Mesenchymal stem cell (in vitro differentiated cells and primary cell): ENCODE measurements at regions not wholly inside any gene's neighbourhood (a gene's known extent, or its start where the extent isn't known, plus 50 kb on each side); places are given as distances from the start of the nearest gene placed in this dataset.
"Not testable (repeated sequence)": the region's sequence is repeated elsewhere in the genome, so short reads cannot be mapped to it uniquely, and the experiment has no call there.

ENCODE experiments used
- DNase-seq: peaks from one replicate; pipeline ENCODE4 v3.0.0-alpha.2; 2013
- H2AFZ ChIP-seq: one replicate; pipeline ENCODE4 v1.6.1; 2013; ENCODE audit warnings: low read depth, mild to moderate bottlenecking, control low read depth, inconsistent platforms, low read length, moderate library complexity
- H2AK5ac ChIP-seq: 2 replicates; pipeline ENCODE4 v1.6.1; 2013; ENCODE audit warnings: low read length, moderate library complexity, mild to moderate bottlenecking, inconsistent platforms; ENCODE audit not compliant: severe bottlenecking
- H2BK120ac ChIP-seq: one replicate; pipeline ENCODE4 v1.6.1; 2013; ENCODE audit warnings: low read depth, mild to moderate bottlenecking, inconsistent platforms, low read length, moderate library complexity
- H2BK12ac ChIP-seq, 2 experiments: one replicate each; pipeline ENCODE4 v1.6.1; 2013; ENCODE audit warnings: inconsistent platforms in 2 of 2, low read length in 2 of 2, mild to moderate bottlenecking in 2 of 2, moderate library complexity in 2 of 2, control low read depth in 1 of 2
- H2BK15ac ChIP-seq: one replicate; pipeline ENCODE4 v1.6.1; 2013; ENCODE audit warnings: mild to moderate bottlenecking, low read depth, inconsistent platforms; ENCODE audit not compliant: poor library complexity, severe bottlenecking
- H2BK5ac ChIP-seq: 2 replicates; pipeline ENCODE4 v1.6.1; 2013; ENCODE audit warnings: low read depth, mild to moderate bottlenecking, low read length, control low read depth, inconsistent platforms; ENCODE audit not compliant: poor library complexity, severe bottlenecking
- H3K14ac ChIP-seq, 2 experiments: one replicate each; pipeline ENCODE4 v1.6.1; 2013; ENCODE audit warnings: inconsistent platforms in 2 of 2, low read length in 2 of 2, control low read depth in 1 of 2, mild to moderate bottlenecking in 1 of 2, moderate library complexity in 1 of 2
- H3K18ac ChIP-seq, 2 experiments: one replicate each; pipeline ENCODE4 v1.6.1; 2013; ENCODE audit warnings: inconsistent platforms in 2 of 2, low read length in 2 of 2, control low read depth in 1 of 2, low read depth in 1 of 2, mild to moderate bottlenecking in 1 of 2
- H3K23ac ChIP-seq, 2 experiments: one replicate each; pipeline ENCODE4 v1.6.1; 2013; ENCODE audit warnings: inconsistent platforms in 2 of 2, low read length in 2 of 2, mild to moderate bottlenecking in 2 of 2, moderate library complexity in 2 of 2, control low read depth in 1 of 2
- H3K27ac ChIP-seq: 2 replicates; pipeline ENCODE4 v1.5.1; 2013; ENCODE audit warnings: mild to moderate bottlenecking, moderate library complexity, low read length, control low read depth, inconsistent platforms; ENCODE audit not compliant: poor library complexity, severe bottlenecking
- H3K27me3 ChIP-seq, 2 experiments: 2 replicates each; pipeline versions ENCODE4 v1.6.1 to v1.7.0; 2013; ENCODE audit warnings: low read length in 2 of 2, mild to moderate bottlenecking in 2 of 2, moderate library complexity in 2 of 2, control low read depth in 1 of 2, inconsistent platforms in 1 of 2; ENCODE audit not compliant: control insufficient read depth in 1 of 2, insufficient read depth in 1 of 2
- H3K36me3 ChIP-seq, 2 experiments: 2 replicates each; pipeline versions ENCODE4 v1.6.1 to v1.7.0; 2013; ENCODE audit warnings: low read length in 2 of 2, control low read depth in 1 of 2, inconsistent platforms in 1 of 2, low read depth in 1 of 2, mild to moderate bottlenecking in 1 of 2; ENCODE audit not compliant: insufficient read depth in 2 of 2, control insufficient read depth in 1 of 2
- H3K4ac ChIP-seq, 2 experiments: one replicate each; pipeline ENCODE4 v1.6.1; 2013; ENCODE audit warnings: inconsistent platforms in 2 of 2, low read length in 2 of 2, mild to moderate bottlenecking in 2 of 2, moderate library complexity in 2 of 2, control low read depth in 1 of 2, low read depth in 1 of 2
- H3K4me1 ChIP-seq: 2 replicates; pipeline ENCODE4 v1.6.1; 2013; ENCODE audit warnings: low read depth, low read length, control low read depth; ENCODE audit not compliant: control insufficient read depth, insufficient read depth
- H3K4me2 ChIP-seq: 2 replicates; pipeline ENCODE4 v1.6.1; 2013; ENCODE audit warnings: low read length, mild to moderate bottlenecking, inconsistent platforms; ENCODE audit not compliant: poor library complexity, severe bottlenecking
- H3K4me3 ChIP-seq, 2 experiments: 2 replicates each; pipeline versions ENCODE4 v1.5.1 to v1.7.0; 2013; ENCODE audit warnings: low read length in 2 of 2, mild to moderate bottlenecking in 2 of 2, control low read depth in 1 of 2, low read depth in 1 of 2; ENCODE audit not compliant: insufficient read depth in 1 of 2
- H3K79me1 ChIP-seq: replicated peaks from 2 replicates; pipeline ENCODE4 v1.6.1; 2013; ENCODE audit warnings: mild to moderate bottlenecking, control low read depth, low read length, inconsistent platforms; ENCODE audit not compliant: poor library complexity, severe bottlenecking
- H3K9ac ChIP-seq: 2 replicates; pipeline ENCODE4 v1.7.0; 2013; ENCODE audit warnings: mild to moderate bottlenecking, low read length, moderate library complexity
- H3K9me3 ChIP-seq: 2 replicates; pipeline ENCODE4 v1.7.0; 2013; ENCODE audit warnings: mild to moderate bottlenecking, low read length; ENCODE audit not compliant: control insufficient read depth
- H4K8ac ChIP-seq: one replicate; pipeline ENCODE4 v1.6.1; 2013; ENCODE audit warnings: inconsistent platforms, mild to moderate bottlenecking, low read length, moderate library complexity
- H4K91ac ChIP-seq: one replicate; pipeline ENCODE4 v1.6.1; 2013; ENCODE audit warnings: mild to moderate bottlenecking, low read length, inconsistent platforms
- WGBS: methylation state at CpG from one replicate; pipeline ENCODE4 v1.1.7; 2013; ENCODE audit warnings: mixed read lengths; 5-methylcytosine and 5-hydroxymethylcytosine counted together

DNA sequence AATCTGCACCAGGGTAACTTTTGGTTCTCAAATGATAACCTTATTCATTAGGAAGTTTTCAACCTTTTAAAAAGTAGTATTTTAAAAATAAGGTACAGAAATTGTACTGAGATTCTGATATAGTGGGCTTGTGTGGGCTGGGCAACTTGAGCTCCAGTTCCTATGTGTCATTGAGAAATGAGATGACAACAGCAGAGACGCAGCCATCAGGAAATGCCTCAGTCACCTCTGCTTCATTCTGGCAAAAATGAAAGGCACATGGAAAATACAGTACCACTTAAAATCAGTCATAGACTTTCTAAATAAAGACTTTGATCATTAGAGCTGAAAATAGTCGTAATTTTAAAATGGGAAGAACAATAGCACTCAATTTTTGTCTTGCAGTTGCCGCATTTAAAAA is 480.2 kb downstream of the PLK2 start:
- H2BK15ac ChIP-seq, result no peak overlapping the region
- H3K9ac ChIP-seq, result no peak overlapping the region
- no peak overlapping the region for H3K27ac ChIP-seq
- no peak overlapping the region for H2AK5ac ChIP-seq
- H3K4me2 ChIP-seq, result no peak overlapping the region
- H2BK5ac ChIP-seq, result no peak overlapping the region
- H3K18ac ChIP-seq, result no peak overlapping the region
- no peak overlapping the region for H3K4ac ChIP-seq
- H2BK120ac ChIP-seq, result no peak overlapping the region
- no peak overlapping the region for H3K4me3 ChIP-seq
- H2BK12ac ChIP-seq, result no peak overlapping the region
- H3K79me1 ChIP-seq, result no peaks in the 10 kb centered on the region
- no peak overlapping the region for H3K14ac ChIP-seq
- H3K9me3 ChIP-seq, result peaks cover 4% of the 10 kb centered on the region
- no peak overlapping the region for H2AFZ ChIP-seq
- no peak overlapping the region for H4K8ac ChIP-seq
- no peaks in the 10 kb centered on the region for H3K27me3 ChIP-seq
- no peak overlapping the region for H3K23ac ChIP-seq
- no peaks in the 10 kb centered on the region for H3K36me3 ChIP-seq
- no CpG with 5 or more reads among the region's 3 CpGs for WGBS
- no peak for DNase-seq
- no peaks in the 10 kb centered on the region for H3K4me1 ChIP-seq
- H4K91ac ChIP-seq, result no peak overlapping the region

DNA sequence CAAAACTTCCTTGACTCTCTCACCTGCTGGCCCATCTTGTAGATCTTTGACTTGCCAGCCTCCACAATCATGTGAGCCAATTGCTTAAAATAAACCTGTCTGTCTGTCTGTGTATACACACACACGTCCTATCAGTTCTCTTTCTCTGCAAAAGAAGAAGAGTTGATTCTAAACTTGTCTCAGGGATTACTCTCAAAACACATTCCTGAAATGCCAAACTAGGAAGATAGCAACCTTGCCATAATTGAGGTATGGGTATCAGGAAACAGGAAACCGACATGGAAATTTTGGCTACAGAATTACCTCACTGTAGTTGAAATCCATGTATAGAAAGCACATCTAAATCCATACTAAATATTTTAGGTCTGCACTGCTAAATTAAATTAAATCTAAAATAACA is 483.4 kb downstream of the PLK2 start:
- no peak overlapping the region for H4K91ac ChIP-seq
- no peak overlapping the region for H3K14ac ChIP-seq
- H3K9me3 ChIP-seq, result peaks cover 4% of the 10 kb centered on the region
- H2BK5ac ChIP-seq, result no peak overlapping the region
- H3K79me1 ChIP-seq, result no peaks in the 10 kb centered on the region
- H3K4me2 ChIP-seq, result no peak overlapping the region
- H2BK15ac ChIP-seq, result no peak overlapping the region
- no peak overlapping the region for H3K9ac ChIP-seq
- DNase-seq, result no peak
- WGBS, result 78% methylated on average over 2 of the region's 2 CpGs
- peak overlapping the region; percentile 17 for H3K27ac ChIP-seq
- no peak overlapping the region for H3K18ac ChIP-seq
- H4K8ac ChIP-seq, result no peak overlapping the region
- no peak overlapping the region for H2BK120ac ChIP-seq
- H3K4me3 ChIP-seq, result no peak overlapping the region
- H3K27me3 ChIP-seq, result no peaks in the 10 kb centered on the region
- no peaks in the 10 kb centered on the region for H3K4me1 ChIP-seq
- H2AK5ac ChIP-seq, result no peak overlapping the region
- no peak overlapping the region for H2AFZ ChIP-seq
- H3K4ac ChIP-seq, result no peak overlapping the region
- H2BK12ac ChIP-seq, result no peak overlapping the region
- no peaks in the 10 kb centered on the region for H3K36me3 ChIP-seq
- H3K23ac ChIP-seq, result no peak overlapping the region

DNA sequence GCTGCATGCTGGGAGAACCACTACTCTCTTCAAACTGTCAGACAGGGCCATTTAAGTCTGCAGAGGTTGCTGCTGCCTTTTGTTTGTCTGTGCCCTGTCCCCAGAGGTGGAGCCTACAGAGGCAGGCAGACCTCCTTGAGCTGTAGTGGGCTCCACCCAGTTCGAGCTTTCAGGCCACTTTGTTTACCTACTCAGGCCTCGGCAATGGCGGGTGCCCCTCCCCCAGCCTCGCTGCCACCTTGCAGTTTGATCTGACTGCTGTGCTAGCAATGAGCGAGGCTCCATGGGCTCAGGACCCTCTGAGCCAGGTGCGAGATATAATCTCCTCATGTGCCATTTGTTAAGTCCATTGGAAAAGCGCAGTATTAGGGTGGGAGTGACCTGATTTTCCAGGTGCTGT is 487.8 kb downstream of the PLK2 start:
- H3K9me3 ChIP-seq, H3K18ac ChIP-seq, H3K4me1 ChIP-seq, H2BK120ac ChIP-seq, H3K4ac ChIP-seq, H2BK5ac ChIP-seq, H2BK12ac ChIP-seq, H4K91ac ChIP-seq, H3K27me3 ChIP-seq, H3K36me3 ChIP-seq, H4K8ac ChIP-seq, H3K79me1 ChIP-seq, H3K9ac ChIP-seq, H2BK15ac ChIP-seq, DNase-seq, H3K27ac ChIP-seq, H3K23ac ChIP-seq, H3K4me3 ChIP-seq, H3K14ac ChIP-seq, H2AK5ac ChIP-seq, H2AFZ ChIP-seq, H3K4me2 ChIP-seq: not testable (repeated sequence)
- WGBS, result 80% methylated on average over 7 of the region's 7 CpGs

DNA sequence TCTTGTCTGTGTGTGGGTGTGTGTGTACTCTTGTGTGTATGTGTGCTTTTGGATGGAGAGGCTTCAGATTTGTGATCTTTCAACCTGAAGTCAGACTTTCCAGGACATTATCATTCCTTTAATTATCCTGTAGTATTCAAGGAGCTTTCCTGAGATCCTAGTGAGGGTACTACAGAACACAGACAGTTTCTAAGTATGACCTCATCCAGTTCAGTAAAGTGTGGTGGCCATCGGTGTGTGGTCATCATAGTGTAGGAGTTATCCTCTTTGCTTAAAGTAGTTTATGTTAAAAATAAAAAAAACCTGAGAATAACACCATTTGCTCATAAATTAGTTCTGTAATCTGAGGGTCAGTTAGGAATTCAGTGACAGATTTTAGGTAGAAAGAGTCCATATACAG is 478.0 kb upstream of the ACTBL2 start:
- Histone ChIP-seq H2BK120ac (no peak overlapping the region), H3K14ac (no peak overlapping the region), H2BK15ac (no peak overlapping the region), H2AFZ (no peak overlapping the region), H3K79me1 (no peaks in the 10 kb centered on the region), H2BK12ac (no peak overlapping the region), H2BK5ac (no peak overlapping the region), H3K27ac (no peak overlapping the region), H3K4me3 (no peak overlapping the region), H3K9me3 (peaks cover 22% of the 10 kb centered on the region), H3K36me3 (no peaks in the 10 kb centered on the region), H3K23ac (no peak overlapping the region), H3K9ac (no peak overlapping the region), H3K4me2 (no peak overlapping the region), H3K4me1 (no peaks in the 10 kb centered on the region), H3K18ac (no peak overlapping the region), H4K8ac (no peak overlapping the region), H2AK5ac (no peak overlapping the region), H3K4ac (no peak overlapping the region), H3K27me3 (no peaks in the 10 kb centered on the region), H4K91ac (no peak overlapping the region)
- no peak for DNase-seq
- no CpG with 5 or more reads among the region's 1 CpG for WGBS
